ENCODE measurements at regions not wholly inside any gene's neighbourhood (a gene's known extent, or its start where the extent isn't known, plus 50 kb on each side); places are given as distances from the start of the nearest gene placed in this dataset.

DNA sequence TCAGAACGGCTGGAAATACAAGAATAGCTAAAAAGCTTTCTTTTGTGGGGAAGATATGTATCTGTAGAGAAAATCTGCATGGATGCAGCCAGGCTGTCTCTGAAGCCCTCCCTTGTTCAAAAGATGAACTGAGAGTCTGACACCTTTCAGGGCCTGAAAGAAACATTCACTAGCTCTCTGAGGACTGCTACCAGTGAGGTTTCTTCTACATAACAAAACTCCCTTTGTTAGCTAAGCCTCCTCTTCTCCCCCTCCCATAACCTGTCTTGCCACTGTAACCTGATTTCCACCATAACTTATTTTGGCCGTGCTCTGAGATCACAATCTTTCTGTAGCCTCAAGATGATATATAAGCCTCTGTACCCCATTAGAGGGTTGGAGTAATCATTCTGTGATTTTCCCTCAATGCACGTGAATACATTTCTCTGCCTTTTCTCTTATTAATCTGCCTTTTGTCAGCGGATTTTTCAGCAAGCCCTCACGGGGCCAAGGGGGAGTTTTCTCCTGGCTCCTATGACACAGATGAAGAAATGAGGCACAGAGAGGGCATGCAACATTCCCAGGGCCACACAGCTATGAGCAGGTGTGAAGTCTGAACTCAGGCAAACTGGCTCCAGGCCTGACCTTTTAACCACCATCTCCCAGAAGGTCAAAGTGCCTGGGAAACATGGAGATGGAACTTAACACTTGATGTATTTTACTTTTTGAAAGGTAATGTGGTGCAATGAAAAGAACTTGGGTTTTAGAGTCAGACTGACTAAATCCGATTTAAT is 161.6 kb upstream of the PRDX4 start:
- no peak for ATAC-seq
- H3K36me3 ChIP-seq (ENCODE audit: control insufficient read depth, insufficient read depth, low read length) = no peaks in the 10 kb centered on the region
- POLR2A ChIA-PET = no interaction called here
- H3K4me3 ChIP-seq = no peak overlapping the region
- no TSS peak for BruUV-seq (replicated peaks)
- H3K9me1 ChIP-seq (ENCODE audit: control insufficient read depth, insufficient read depth, low read length) = no peaks in the 10 kb centered on the region
- H3K9ac ChIP-seq (ENCODE audit: insufficient read depth in 1 of 2, low read depth in 2 of 2, low read length in 2 of 2) = no peak overlapping the region
- H3K79me2 ChIP-seq (ENCODE audit: control insufficient read depth, insufficient read depth, low read length) = no peaks in the 10 kb centered on the region
- no peaks in the 10 kb centered on the region for H3K9me3 ChIP-seq (replicated peaks; ENCODE audit: control insufficient read depth, insufficient read depth, low read depth, low read length)
- no peak overlapping the region for H3K27ac ChIP-seq (ENCODE audit: extremely low read depth, low read depth, low read length)
- no peak for FAIRE-seq
- CTCF ChIA-PET (ENCODE audit: low intra/inter-chr PET ratio) = no interaction called here
- intact Hi-C loops (cut with micrococcal nuclease) = no loop called here
- no peaks in the 10 kb centered on the region for H3K4me1 ChIP-seq (replicated peaks in 1 of 2; ENCODE audit: control insufficient read depth in 2 of 2, insufficient read depth in 2 of 2, low read length in 2 of 2)
- WGBS (ENCODE audit: insufficient coverage, low coverage, missing lambda C conversion rate) = 3% methylated on average over 6 of the region's 6 CpGs
- H2AFZ ChIP-seq (ENCODE audit: low read depth, low read length) = no peak overlapping the region
- TF ChIP-seq RBM25 (IDR thresholded peaks at IDR 0.05; ENCODE audit: low read depth, low read length, severe bottlenecking) (peak; percentile 42), DACH1 (IDR thresholded peaks at IDR 0.05; ENCODE audit: partially characterized antibody) (no peak), ZZZ3 (IDR thresholded peaks at IDR 0.05) (no peak), SREBF2 (CRISPR knock-in tag; IDR thresholded peaks at IDR 0.05) (no peak), ZNF445 (CRISPR knock-in tag; IDR thresholded peaks at IDR 0.05; ENCODE audit: low read depth) (no peak), ZNF12 (CRISPR knock-in tag; IDR thresholded peaks at IDR 0.05) (no peak), EHMT2 (IDR thresholded peaks at IDR 0.05) (no peak), HEY1 (CRISPR knock-in tag; IDR thresholded peaks at IDR 0.05; ENCODE audit: borderline replicate concordance) (no peak), CCAR2 (IDR thresholded peaks at IDR 0.05; ENCODE audit: low read depth, low read length) (no peak), GATAD2A (IDR thresholded peaks at IDR 0.05) (no peak), ZNF253 (CRISPR knock-in tag; conservative IDR thresholded peaks at IDR 0.05) (no peak), ZFP36 (IDR thresholded peaks at IDR 0.05; ENCODE audit: low read depth, low read length, partially characterized antibody) (peak; percentile 43), TRIM24 (IDR thresholded peaks at IDR 0.05) (no peak), MECOM (CRISPR knock-in tag; IDR thresholded peaks at IDR 0.05) (no peak)
- TF ChIP-seq, protein P1, sequence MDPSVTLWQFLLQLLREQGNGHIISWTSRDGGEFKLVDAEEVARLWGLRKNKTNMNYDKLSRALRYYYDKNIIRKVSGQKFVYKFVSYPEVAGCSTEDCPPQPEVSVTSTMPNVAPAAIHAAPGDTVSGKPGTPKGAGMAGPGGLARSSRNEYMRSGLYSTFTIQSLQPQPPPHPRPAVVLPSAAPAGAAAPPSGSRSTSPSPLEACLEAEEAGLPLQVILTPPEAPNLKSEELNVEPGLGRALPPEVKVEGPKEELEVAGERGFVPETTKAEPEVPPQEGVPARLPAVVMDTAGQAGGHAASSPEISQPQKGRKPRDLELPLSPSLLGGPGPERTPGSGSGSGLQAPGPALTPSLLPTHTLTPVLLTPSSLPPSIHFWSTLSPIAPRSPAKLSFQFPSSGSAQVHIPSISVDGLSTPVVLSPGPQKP (CRISPR knock-in tag; IDR thresholded peaks at IDR 0.05) = no peak
- TF ChIP-seq, protein P2, sequence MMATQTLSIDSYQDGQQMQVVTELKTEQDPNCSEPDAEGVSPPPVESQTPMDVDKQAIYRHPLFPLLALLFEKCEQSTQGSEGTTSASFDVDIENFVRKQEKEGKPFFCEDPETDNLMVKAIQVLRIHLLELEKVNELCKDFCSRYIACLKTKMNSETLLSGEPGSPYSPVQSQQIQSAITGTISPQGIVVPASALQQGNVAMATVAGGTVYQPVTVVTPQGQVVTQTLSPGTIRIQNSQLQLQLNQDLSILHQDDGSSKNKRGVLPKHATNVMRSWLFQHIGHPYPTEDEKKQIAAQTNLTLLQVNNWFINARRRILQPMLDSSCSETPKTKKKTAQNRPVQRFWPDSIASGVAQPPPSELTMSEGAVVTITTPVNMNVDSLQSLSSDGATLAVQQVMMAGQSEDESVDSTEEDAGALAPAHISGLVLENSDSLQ (IDR thresholded peaks at IDR 0.05) = no peak
- no peaks in the 10 kb centered on the region for H4K20me1 ChIP-seq (replicated peaks; ENCODE audit: control insufficient read depth, insufficient read depth, low read length)
- no peak overlapping the region for H3K4me2 ChIP-seq (ENCODE audit: insufficient read depth, low read length)
- in situ Hi-C loops (cut with MboI) = no loop called here
- H3K27me3 ChIP-seq (ENCODE audit: control insufficient read depth in 2 of 2, insufficient read depth in 2 of 2, low read length in 2 of 2) = no peaks in the 10 kb centered on the region
- no peak for DNase-seq (ENCODE audit: extremely low read depth in 1 of 4, low spot score in 3 of 4)

Data from K562 (cell line).